Stimulated activated CD4-positive, alpha-beta T cell treated with anti-CD3 and anti-CD28 coated beads, Interleukin-2, amount 100 ng/mL, for 24 hours (primary cell): ENCODE measurements at regions not wholly inside any gene's neighbourhood (a gene's known extent, or its start where the extent isn't known, plus 50 kb on each side); places are given as distances from the start of the nearest gene placed in this dataset.
"Not testable (repeated sequence)": the region's sequence is repeated elsewhere in the genome, so short reads cannot be mapped to it uniquely, and the experiment has no call there.

ENCODE experiments used
- DNase-seq, 2 donors: peaks; one replicate each; pipeline ENCODE4 v3.0.0-alpha.2; 2020

- DNase-seq = no peak
These were observed 154.9 kb downstream of the ASB9 start for GRCh38 chrX:15114743-15115566.

- no peak for DNase-seq
These were observed 162.4 kb downstream of the ASB9 start for GRCh38 chrX:15107367-15107988.

- DNase-seq = no peak
These were observed 171.4 kb downstream of the ASB9 start for GRCh38 chrX:15098505-15098904.

GRCh38 chrX:15087747-15088146, 182.1 kb downstream of the ASB9 start:
- no peak for DNase-seq

GRCh38 chrX:15073313-15073712, 196.6 kb downstream of the ASB9 start:
- no peak for DNase-seq

- DNase-seq = no peak
These were observed 197.0 kb downstream of the ASB9 start for GRCh38 chrX:15072880-15073279.

GRCh38 chrX:15072259-15072658, 197.6 kb downstream of the ASB9 start:
- DNase-seq = no peak

GRCh38 chrX:15059474-15059873, 186.3 kb downstream of the MOSPD2 start:
- no peak for DNase-seq

- no peak for DNase-seq
These were observed 182.8 kb downstream of the MOSPD2 start for GRCh38 chrX:15056044-15056443.

GRCh38 chrX:15055146-15055930, 182.1 kb downstream of the MOSPD2 start:
- no peak for DNase-seq

- no peak for DNase-seq
These were observed 177.2 kb downstream of the MOSPD2 start for GRCh38 chrX:15050395-15050794.

- no peak for DNase-seq
These were observed 170.3 kb downstream of the MOSPD2 start for GRCh38 chrX:15043538-15043937.

- no peak for DNase-seq
These were observed 160.7 kb downstream of the MOSPD2 start for GRCh38 chrX:15033917-15034316.

- DNase-seq = no peak
These were observed 144.3 kb downstream of the MOSPD2 start for GRCh38 chrX:15017491-15017890.

GRCh38 chrX:15016051-15016450, 142.8 kb downstream of the MOSPD2 start:
- DNase-seq = no peak

GRCh38 chrX:15014281-15014680, 141.1 kb downstream of the MOSPD2 start:
- no peak for DNase-seq

GRCh38 chrX:15013461-15013860, 140.2 kb downstream of the MOSPD2 start:
- DNase-seq = no peak

GRCh38 chrX:14997271-14997670, 124.0 kb downstream of the MOSPD2 start:
- no peak for DNase-seq

- not testable (repeated sequence) for DNase-seq
These were observed 111.2 kb downstream of the MOSPD2 start for GRCh38 chrX:14984425-14984824.
